SH-SY5Y (cell line): ENCODE measurements at regions not wholly inside any gene's neighbourhood (a gene's known extent, or its start where the extent isn't known, plus 50 kb on each side); places are given as distances from the start of the nearest gene placed in this dataset.

Source experiments
- GATA2 ChIP-seq: IDR thresholded peaks from 2 replicates; pipeline ENCODE4 v1.6.1; 2011; ENCODE audit warnings: mild to moderate bottlenecking, low read depth, low read length
- GATA3 ChIP-seq: IDR thresholded peaks from 2 replicates; pipeline ENCODE4 v1.6.1; 2011; ENCODE audit warnings: low read depth, mild to moderate bottlenecking, low read length, moderate library complexity

DNA sequence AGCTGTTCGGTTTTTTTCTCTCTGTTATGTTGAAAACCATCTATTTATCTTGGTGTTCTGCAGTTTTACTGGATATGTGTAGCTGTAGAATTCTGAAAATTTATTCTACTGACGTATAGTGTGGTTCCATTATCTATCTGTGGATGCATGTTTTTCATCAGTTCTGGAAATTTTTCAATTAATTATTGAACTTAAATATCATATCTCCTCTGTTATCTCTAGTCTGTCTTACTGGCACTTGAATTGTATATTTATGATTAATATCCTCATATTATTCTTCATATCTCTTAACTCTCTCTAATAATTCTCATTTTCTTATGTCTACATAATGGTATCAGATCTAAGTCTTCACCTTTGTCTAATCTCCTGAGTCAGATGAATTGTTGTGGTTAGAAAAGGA lies 501.7 kb downstream of the STK39 start:
- TF ChIP-seq GATA2 (no peak), GATA3 (no peak)
